ENCODE measurements at regions not wholly inside any gene's neighbourhood (a gene's known extent, or its start where the extent isn't known, plus 50 kb on each side); places are given as distances from the start of the nearest gene placed in this dataset.

DNA sequence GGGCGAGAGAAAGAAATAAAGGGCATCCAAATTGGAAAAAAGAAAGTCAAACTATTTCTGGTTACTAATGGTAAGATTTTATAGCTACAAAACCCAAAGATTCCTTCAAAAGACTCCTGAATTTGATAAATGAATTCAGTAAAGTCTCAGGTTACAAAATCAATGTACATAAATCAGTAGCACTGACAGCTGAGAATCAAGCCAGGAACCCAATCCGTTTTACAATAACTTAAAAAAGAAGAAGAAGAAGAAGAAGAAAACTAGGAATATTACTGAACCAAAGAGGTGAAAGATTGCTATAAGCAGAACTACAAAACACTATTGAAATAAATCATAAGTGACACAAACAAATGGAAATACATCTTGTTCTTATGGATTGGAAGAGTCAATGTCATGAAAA, 291.5 kb upstream of the GULP1 start:
- DNase-seq (ENCODE audit: low spot score): no peak
- TF ChIP-seq, protein P1, sequence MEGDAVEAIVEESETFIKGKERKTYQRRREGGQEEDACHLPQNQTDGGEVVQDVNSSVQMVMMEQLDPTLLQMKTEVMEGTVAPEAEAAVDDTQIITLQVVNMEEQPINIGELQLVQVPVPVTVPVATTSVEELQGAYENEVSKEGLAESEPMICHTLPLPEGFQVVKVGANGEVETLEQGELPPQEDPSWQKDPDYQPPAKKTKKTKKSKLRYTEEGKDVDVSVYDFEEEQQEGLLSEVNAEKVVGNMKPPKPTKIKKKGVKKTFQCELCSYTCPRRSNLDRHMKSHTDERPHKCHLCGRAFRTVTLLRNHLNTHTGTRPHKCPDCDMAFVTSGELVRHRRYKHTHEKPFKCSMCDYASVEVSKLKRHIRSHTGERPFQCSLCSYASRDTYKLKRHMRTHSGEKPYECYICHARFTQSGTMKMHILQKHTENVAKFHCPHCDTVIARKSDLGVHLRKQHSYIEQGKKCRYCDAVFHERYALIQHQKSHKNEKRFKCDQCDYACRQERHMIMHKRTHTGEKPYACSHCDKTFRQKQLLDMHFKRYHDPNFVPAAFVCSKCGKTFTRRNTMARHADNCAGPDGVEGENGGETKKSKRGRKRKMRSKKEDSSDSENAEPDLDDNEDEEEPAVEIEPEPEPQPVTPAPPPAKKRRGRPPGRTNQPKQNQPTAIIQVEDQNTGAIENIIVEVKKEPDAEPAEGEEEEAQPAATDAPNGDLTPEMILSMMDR (conservative IDR thresholded peaks at IDR 0.05; ENCODE audit: low read length): no peak
- TF ChIP-seq EZH2phosphoT487 (IDR thresholded peaks at IDR 0.05; ENCODE audit: borderline replicate concordance, low read depth, low read length): no peak
- CTCF ChIA-PET (ENCODE audit: unreplicated experiment): no interaction called here

DNA sequence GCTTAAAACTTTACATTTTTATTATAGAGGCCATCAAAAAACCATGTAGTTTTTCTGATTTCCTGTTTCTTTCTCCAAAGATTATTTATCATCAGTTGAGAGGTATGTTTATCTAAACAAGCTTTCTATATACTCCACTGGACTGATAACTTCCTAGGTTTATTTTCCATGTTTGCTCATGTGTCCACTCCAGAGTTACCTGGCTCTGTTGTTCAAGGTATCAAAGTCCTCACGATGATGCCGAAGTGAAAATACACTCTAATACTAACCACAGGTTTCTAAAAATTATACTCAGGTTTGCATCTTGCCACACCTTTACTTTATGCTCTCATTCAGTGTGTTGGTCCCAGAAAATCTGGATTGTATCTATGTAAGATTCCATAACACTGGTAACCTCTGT, 287.9 kb upstream of the GULP1 start:
- DNase-seq (ENCODE audit: low spot score): no peak
- Histone ChIP-seq H3K36me3 (ENCODE audit: insufficient read depth, low read length) (no peaks in the 10 kb centered on the region), H3K9me3 (ENCODE audit: low read length) (no peaks in the 10 kb centered on the region), H3K79me2 (ENCODE audit: insufficient read depth, low read depth, low read length) (no peaks in the 10 kb centered on the region), H2AFZ (ENCODE audit: low read length) (no peak overlapping the region), H3K4me1 (ENCODE audit: insufficient read depth, low read length, poor library complexity, severe bottlenecking) (no peaks in the 10 kb centered on the region), H3K27ac (ENCODE audit: low read depth, low read length, poor library complexity, severe bottlenecking) (no peak overlapping the region), H3K4me2 (ENCODE audit: low read length) (no peak overlapping the region), H3K4me3 (ENCODE audit: low read depth, low read length, poor library complexity, severe bottlenecking) (no peak overlapping the region), H4K20me1 (ENCODE audit: insufficient read depth, low read length) (no peaks in the 10 kb centered on the region), H3K9me2 (ENCODE audit: insufficient read depth, low read length) (no peaks in the 10 kb centered on the region)
- BruUV-seq (replicated peaks): no TSS peak
- CTCF ChIA-PET (ENCODE audit: unreplicated experiment): no interaction called here
- no peak for TF ChIP-seq EZH2phosphoT487 (IDR thresholded peaks at IDR 0.05; ENCODE audit: borderline replicate concordance, low read depth, low read length)
- TF ChIP-seq, protein P1 (conservative IDR thresholded peaks at IDR 0.05; ENCODE audit: low read length): no peak
- intact Hi-C loops (cut with micrococcal nuclease; ENCODE audit: unreplicated experiment): no loop called here
- POLR2A ChIA-PET: no interaction called here

More for the DNA sequence above, 291.5 kb upstream of the GULP1 start:
- Histone ChIP-seq H3K36me3 (ENCODE audit: insufficient read depth, low read length) (no peaks in the 10 kb centered on the region), H3K4me1 (ENCODE audit: insufficient read depth, low read length, poor library complexity, severe bottlenecking) (no peaks in the 10 kb centered on the region), H3K79me2 (ENCODE audit: insufficient read depth, low read depth, low read length) (no peaks in the 10 kb centered on the region), H3K4me3 (ENCODE audit: low read depth, low read length, poor library complexity, severe bottlenecking) (no peak overlapping the region), H3K9me2 (ENCODE audit: insufficient read depth, low read length) (no peaks in the 10 kb centered on the region), H3K9me3 (ENCODE audit: low read length) (no peaks in the 10 kb centered on the region), H3K4me2 (ENCODE audit: low read length) (no peak overlapping the region), H3K27ac (ENCODE audit: low read depth, low read length, poor library complexity, severe bottlenecking) (no peak overlapping the region), H4K20me1 (ENCODE audit: insufficient read depth, low read length) (no peaks in the 10 kb centered on the region), H2AFZ (ENCODE audit: low read length) (no peak overlapping the region)
- POLR2A ChIA-PET: interaction anchor here (0.7 kb wide), 1 partner anchor 155 kb away, joined by 3 read pairs; no protein-coding TSS in a partner anchor
- no TSS peak for BruUV-seq (replicated peaks)
- intact Hi-C loops (cut with micrococcal nuclease; ENCODE audit: unreplicated experiment): no loop called here

DNA sequence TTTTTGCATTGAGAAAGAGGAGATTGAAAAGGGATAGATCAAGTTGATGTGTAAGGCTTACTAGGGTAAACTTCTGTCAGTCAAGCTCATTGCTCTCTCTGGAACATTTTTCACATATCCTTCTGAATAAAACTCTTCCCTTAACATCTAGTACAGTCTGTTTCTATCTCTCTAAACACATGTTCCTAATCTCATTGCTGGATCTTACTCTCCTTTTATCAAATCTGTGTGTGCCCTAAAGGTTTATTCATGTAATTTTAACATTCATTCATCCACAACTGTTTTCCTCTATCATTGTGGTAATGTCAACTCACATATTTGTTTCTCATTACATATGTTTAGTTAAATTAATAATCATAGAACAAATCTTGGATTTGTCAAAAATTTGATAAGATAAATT, 277.9 kb upstream of the GULP1 start:
- TF ChIP-seq, protein P1 (conservative IDR thresholded peaks at IDR 0.05; ENCODE audit: low read length): no peak
- no peak for TF ChIP-seq EZH2phosphoT487 (IDR thresholded peaks at IDR 0.05; ENCODE audit: borderline replicate concordance, low read depth, low read length)
- ChIA-PET CTCF (ENCODE audit: unreplicated experiment) (no interaction called here), POLR2A (interaction anchor here (0.7 kb wide), 2 partner anchors 345 to 360 kb away, joined by 4 read pairs; no protein-coding TSS in a partner anchor)
- no TSS peak for BruUV-seq (replicated peaks)
- Histone ChIP-seq H3K36me3 (ENCODE audit: insufficient read depth, low read length) (no peaks in the 10 kb centered on the region), H3K79me2 (ENCODE audit: insufficient read depth, low read depth, low read length) (no peaks in the 10 kb centered on the region), H3K9me2 (ENCODE audit: insufficient read depth, low read length) (no peaks in the 10 kb centered on the region), H3K4me3 (ENCODE audit: low read depth, low read length, poor library complexity, severe bottlenecking) (no peak overlapping the region), H3K27ac (ENCODE audit: low read depth, low read length, poor library complexity, severe bottlenecking) (no peak overlapping the region), H3K9me3 (ENCODE audit: low read length) (no peaks in the 10 kb centered on the region), H2AFZ (ENCODE audit: low read length) (no peak overlapping the region), H3K4me1 (ENCODE audit: insufficient read depth, low read length, poor library complexity, severe bottlenecking) (no peaks in the 10 kb centered on the region), H4K20me1 (ENCODE audit: insufficient read depth, low read length) (no peaks in the 10 kb centered on the region), H3K4me2 (ENCODE audit: low read length) (no peak overlapping the region)
- no peak for DNase-seq (ENCODE audit: low spot score)
- intact Hi-C loops (cut with micrococcal nuclease; ENCODE audit: unreplicated experiment): no loop called here

Data from OCI-LY7 (cell line).